Mesothelial cell of epicardium (in vitro differentiated cells): ENCODE measurements at regions not wholly inside any gene's neighbourhood (a gene's known extent, or its start where the extent isn't known, plus 50 kb on each side); places are given as distances from the start of the nearest gene placed in this dataset.
A peak's percentile ranks its signal among the peaks of the same experiment; 100 is the strongest.

ENCODE experiments used
- DNase-seq, 2 experiments: peaks; one replicate each; pipeline ENCODE4 v3.0.0; 2021; ENCODE audit warnings: low spot score in 2 of 2; ENCODE audit not compliant: unreplicated experiment in 2 of 2
- H3K27ac Mint-ChIP-seq: 2 replicates; pipeline ENCODE4 v1.8.0; 2021; ENCODE audit warnings: mixed read lengths
- H3K27me3 Mint-ChIP-seq: 2 replicates; pipeline ENCODE4 v1.8.0; 2021; ENCODE audit warnings: low read depth, mixed read lengths
- H3K36me3 Mint-ChIP-seq: 2 replicates; pipeline ENCODE4 v1.8.0; 2021; ENCODE audit warnings: mixed read lengths
- H3K4me1 Mint-ChIP-seq: 2 replicates; pipeline ENCODE4 v1.8.0; 2021; ENCODE audit warnings: mixed read lengths
- H3K4me3 Mint-ChIP-seq: 2 replicates; pipeline ENCODE4 v1.8.0; 2021; ENCODE audit warnings: mild to moderate bottlenecking, moderate library complexity, mixed read lengths
- H3K9me3 Mint-ChIP-seq: 2 replicates; pipeline ENCODE4 v1.8.0; 2021; ENCODE audit warnings: mixed read lengths
- TF ChIP-seq, protein P1 (sequence below): fragments of 200-600 bp; sonication (generic); IDR thresholded peaks from one replicate; pipeline ENCODE4 v1.5.0; 2021; ENCODE audit warnings: antibody characterized with exemption; ENCODE audit not compliant: unreplicated experiment

DNA sequence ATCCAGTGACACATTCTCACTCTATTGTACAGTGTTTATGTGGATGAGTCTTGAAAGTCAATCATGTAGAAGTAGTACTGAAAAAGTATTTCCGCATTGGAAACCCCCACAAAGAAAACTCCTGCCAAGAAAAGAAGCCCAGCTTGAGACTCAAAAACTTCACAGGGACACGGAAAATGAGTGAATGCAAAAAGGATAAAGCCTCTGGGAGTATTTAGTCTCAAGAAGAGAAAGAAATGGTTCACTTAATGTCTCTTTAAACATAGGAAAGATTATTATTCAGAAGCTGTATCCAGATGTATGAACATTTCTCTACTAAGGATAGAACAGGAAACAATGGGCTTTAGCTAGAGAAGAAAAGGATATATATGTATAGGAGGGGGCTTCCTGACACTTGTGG, 304.5 kb downstream of the BARHL2 start:
- Mint-ChIP-seq H3K4me3 (no peak overlapping the region), H3K9me3 (peaks cover 24% of the 10 kb centered on the region), H3K27me3 (no peaks in the 10 kb centered on the region), H3K36me3 (no peaks in the 10 kb centered on the region), H3K27ac (no peak overlapping the region), H3K4me1 (no peaks in the 10 kb centered on the region)
- no peak for DNase-seq
- TF ChIP-seq, protein P1, sequence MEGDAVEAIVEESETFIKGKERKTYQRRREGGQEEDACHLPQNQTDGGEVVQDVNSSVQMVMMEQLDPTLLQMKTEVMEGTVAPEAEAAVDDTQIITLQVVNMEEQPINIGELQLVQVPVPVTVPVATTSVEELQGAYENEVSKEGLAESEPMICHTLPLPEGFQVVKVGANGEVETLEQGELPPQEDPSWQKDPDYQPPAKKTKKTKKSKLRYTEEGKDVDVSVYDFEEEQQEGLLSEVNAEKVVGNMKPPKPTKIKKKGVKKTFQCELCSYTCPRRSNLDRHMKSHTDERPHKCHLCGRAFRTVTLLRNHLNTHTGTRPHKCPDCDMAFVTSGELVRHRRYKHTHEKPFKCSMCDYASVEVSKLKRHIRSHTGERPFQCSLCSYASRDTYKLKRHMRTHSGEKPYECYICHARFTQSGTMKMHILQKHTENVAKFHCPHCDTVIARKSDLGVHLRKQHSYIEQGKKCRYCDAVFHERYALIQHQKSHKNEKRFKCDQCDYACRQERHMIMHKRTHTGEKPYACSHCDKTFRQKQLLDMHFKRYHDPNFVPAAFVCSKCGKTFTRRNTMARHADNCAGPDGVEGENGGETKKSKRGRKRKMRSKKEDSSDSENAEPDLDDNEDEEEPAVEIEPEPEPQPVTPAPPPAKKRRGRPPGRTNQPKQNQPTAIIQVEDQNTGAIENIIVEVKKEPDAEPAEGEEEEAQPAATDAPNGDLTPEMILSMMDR: no peak

DNA sequence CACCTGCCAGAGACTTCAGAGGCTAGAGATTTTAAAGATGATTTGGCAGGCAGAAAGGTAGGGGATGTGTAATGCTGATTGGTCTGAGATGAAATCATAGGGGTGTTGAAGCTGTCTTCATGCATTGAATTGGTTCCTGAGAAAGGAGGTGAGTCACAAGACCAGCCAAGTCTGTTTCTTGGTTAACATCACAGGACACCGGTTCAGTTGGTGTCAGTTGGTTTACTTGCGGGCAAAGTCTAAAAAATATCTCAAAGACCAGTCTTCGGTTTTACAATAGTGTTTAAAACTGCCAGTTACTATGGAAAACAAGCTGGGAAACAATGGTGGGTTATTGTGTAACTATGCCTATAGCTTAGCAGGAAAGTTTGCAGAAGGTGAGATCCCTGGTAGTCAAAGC, 305.9 kb downstream of the BARHL2 start:
- H3K27me3 Mint-ChIP-seq: no peaks in the 10 kb centered on the region
- TF ChIP-seq, protein P1: no peak
- no peak overlapping the region for H3K4me3 Mint-ChIP-seq
- no peak for DNase-seq
- H3K27ac Mint-ChIP-seq: no peak overlapping the region
- H3K9me3 Mint-ChIP-seq: peaks cover 17% of the 10 kb centered on the region
- no peaks in the 10 kb centered on the region for H3K36me3 Mint-ChIP-seq
- no peaks in the 10 kb centered on the region for H3K4me1 Mint-ChIP-seq

DNA sequence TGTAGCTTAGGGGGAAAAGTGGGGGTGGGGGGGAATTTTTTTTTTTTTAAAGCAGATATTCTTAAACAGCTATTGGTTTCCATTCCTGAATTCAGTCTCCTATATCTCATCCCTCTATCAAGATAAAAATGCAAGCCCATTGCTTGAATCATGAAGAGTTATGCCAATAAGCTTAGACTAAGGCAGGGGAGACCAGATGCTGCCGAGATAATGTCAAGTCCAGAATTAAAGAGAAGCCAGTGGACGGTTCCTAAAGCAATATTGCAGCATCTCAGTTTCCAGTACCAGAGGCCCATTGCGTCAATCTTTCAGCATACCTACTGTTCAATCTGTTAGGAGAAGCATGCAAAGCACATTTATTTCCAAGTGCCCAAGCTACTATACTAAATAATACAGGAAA, 309.4 kb downstream of the BARHL2 start:
- H3K27ac Mint-ChIP-seq: no peak overlapping the region
- H3K36me3 Mint-ChIP-seq: no peaks in the 10 kb centered on the region
- H3K9me3 Mint-ChIP-seq: peaks cover 4% of the 10 kb centered on the region
- no peaks in the 10 kb centered on the region for H3K27me3 Mint-ChIP-seq
- DNase-seq: no peak
- TF ChIP-seq, protein P1: no peak
- H3K4me3 Mint-ChIP-seq: no peak overlapping the region
- peaks cover 8% of the 10 kb centered on the region for H3K4me1 Mint-ChIP-seq

DNA sequence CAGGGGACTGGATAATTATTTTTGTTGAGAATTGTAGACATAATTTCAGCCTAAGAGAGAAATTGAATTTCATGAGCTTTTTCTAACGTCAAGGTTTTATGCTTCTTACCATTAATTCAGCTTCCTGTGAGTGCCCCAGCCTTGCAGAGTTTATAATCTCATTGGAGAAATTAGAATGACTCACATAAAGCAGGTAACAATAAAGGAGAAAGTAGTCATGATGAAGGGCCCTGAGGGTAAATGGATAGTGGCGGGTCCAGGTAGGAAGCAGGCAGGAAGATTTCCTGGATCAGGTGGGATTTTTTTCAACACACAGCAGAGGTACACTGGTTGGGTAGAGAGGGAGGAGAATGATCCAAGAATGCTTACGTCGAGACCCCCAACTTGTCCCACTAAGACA, 311.4 kb downstream of the BARHL2 start:
- no peak overlapping the region for H3K27ac Mint-ChIP-seq
- H3K4me1 Mint-ChIP-seq: peaks cover 10% of the 10 kb centered on the region
- H3K36me3 Mint-ChIP-seq: no peaks in the 10 kb centered on the region
- H3K4me3 Mint-ChIP-seq: no peak overlapping the region
- H3K9me3 Mint-ChIP-seq: peaks cover 4% of the 10 kb centered on the region
- H3K27me3 Mint-ChIP-seq: no peaks in the 10 kb centered on the region
- DNase-seq: no peak
- TF ChIP-seq, protein P1: no peak

DNA sequence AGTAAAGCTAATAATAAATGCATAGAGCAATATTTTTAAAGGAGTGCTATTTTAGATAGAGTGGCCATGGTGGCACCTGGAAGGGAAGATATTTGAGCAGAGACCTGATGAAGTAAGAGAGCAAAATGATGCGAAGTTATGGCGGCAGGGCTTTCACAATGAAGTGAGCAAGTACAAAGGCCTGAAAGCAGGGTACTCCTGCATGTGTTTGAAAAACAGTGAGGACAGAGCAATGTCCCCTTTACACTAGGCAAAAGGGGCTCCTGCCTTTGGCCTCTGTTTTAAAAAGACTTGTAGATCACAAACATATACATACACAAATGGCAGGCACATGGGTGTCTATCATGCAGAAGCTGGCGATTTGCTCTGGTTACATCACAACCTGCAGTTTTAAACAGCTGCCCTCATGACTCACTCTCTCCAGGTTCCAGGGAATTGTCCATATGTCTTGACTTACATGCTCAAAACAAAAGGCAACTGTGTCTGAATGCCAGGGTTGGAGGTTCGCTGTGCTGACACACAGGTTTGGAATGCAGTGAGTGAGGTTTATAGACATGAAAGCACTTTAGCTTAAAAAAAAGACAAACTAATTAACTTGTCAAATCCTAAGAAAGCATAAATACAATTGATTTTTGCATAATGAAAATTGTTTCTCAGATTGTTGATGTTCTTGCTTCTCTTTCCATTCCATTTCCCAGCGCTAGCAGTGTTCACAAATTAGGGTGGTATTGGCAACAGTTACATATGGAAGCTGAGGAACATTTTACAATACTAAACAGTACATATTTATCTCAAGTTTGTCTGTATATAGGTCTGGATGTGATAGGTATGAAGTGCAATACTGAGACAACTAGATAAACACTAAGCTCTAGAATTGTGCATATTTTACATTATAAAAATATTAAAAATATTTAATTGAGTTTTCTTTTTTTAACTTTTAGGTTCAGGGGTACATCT, 313.9 kb downstream of the BARHL2 start:
- Mint-ChIP-seq H3K27ac (peak overlapping the region; percentile 65), H3K27me3 (no peaks in the 10 kb centered on the region), H3K9me3 (no peaks in the 10 kb centered on the region), H3K4me1 (peaks cover 10% of the 10 kb centered on the region), H3K36me3 (no peaks in the 10 kb centered on the region), H3K4me3 (no peak overlapping the region)
- peak; percentile 19 to 41 for DNase-seq
- TF ChIP-seq, protein P1: no peak
